HCT116 (cell line): ENCODE measurements at regions not wholly inside any gene's neighbourhood (a gene's known extent, or its start where the extent isn't known, plus 50 kb on each side); places are given as distances from the start of the nearest gene placed in this dataset.

Source experiments
- ATAC-seq: fragments of 200-7000 bp; cut with Tn5 transposase; 2 replicates; pipeline ENCODE4 v1.9.1; 2020; ENCODE audit warnings: mild to moderate bottlenecking, moderate library complexity
- BruUV-seq: library from RNA; stranded (reverse); fragments of 400-500 nt; replicated peaks from 2 replicates; lab custom pipeline; 2021; lab: Mats Ljungman, UMichigan
- CTCF ChIA-PET: fragments of 300-600 bp; sonication (Branson Sonifier 250); formaldehyde crosslinking; loops from one replicate; lab custom pipeline; 2021; ENCODE audit warnings: antibody characterized with exemption; lab: Charles Lee
- POLR2A ChIA-PET: fragments of 300-600, 350-600 bp; sonication (Branson Sonifier 250); formaldehyde crosslinking; loops from one replicate; lab custom pipeline; 2021; ENCODE audit warnings: antibody characterized with exemption; lab: Charles Lee
- RAD21 ChIA-PET, 2 experiments: fragments of 300-600 bp; sonication (Branson Sonifier 250); formaldehyde crosslinking; loops; one replicate each; lab custom pipeline; 2023; ENCODE audit warnings: low total read pairs in 2 of 2; ENCODE audit not compliant: uncharacterized antibody in 2 of 2, unreplicated experiment in 2 of 2, low non-redundant PET in 1 of 2; lab: Charles Lee
- DNase-seq: peaks from one replicate; pipeline ENCODE4 v3.0.0-alpha.2; 2010; ENCODE audit warnings: low read depth, low spot score
- H2AFZ ChIP-seq: fragments of 200-600 bp; shearing (Covaris generic), sonication (generic); 2 replicates; pipeline ENCODE4 v1.6.1; 2017; ENCODE audit warnings: low read depth, mixed run types, mixed read lengths, antibody characterized with exemption, low read length; ENCODE audit not compliant: poor library complexity, severe bottlenecking
- H3K27ac ChIP-seq: 2 replicates; pipeline ENCODE4 v1.5.1; 2012; ENCODE audit warnings: low read depth, low read length
- H3K27me3 ChIP-seq: fragments of 200-600 bp; sonication (generic); 2 replicates; pipeline ENCODE4 v1.6.1; 2016; ENCODE audit warnings: mixed run types, low read length, mixed read lengths; ENCODE audit not compliant: insufficient read depth
- H3K36me3 ChIP-seq, 2 experiments: fragments of 200-500 bp in 1 of 2; fragments of 200-600 bp in 1 of 2; sonication (Bioruptor generic) in 1 of 2; sonication (generic) in 1 of 2; 2 replicates each; pipeline versions ENCODE4 v1.5.1 to v1.6.1; 2014 to 2016; ENCODE audit warnings: low read length in 2 of 2, inconsistent platforms in 1 of 2, mixed read lengths in 1 of 2, mixed run types in 1 of 2; ENCODE audit not compliant: insufficient read depth in 2 of 2, control insufficient read depth in 1 of 2
- H3K4me1 ChIP-seq, 2 experiments: fragments of 200-600 bp in 1 of 2; sonication (generic) in 1 of 2; 2 replicates each; pipeline versions ENCODE4 v1.5.1 to v1.6.1; 2012 to 2017; ENCODE audit warnings: low read length in 2 of 2, inconsistent platforms in 1 of 2, mild to moderate bottlenecking in 1 of 2, mixed read lengths in 1 of 2, mixed run types in 1 of 2, moderate library complexity in 1 of 2; ENCODE audit not compliant: insufficient read depth in 2 of 2, control insufficient read depth in 1 of 2
- H3K4me2 ChIP-seq: fragments of 200-600 bp; sonication (generic); 2 replicates; pipeline ENCODE4 v1.6.1; 2017; ENCODE audit warnings: mixed run types, low read length, mixed read lengths
- H3K4me3 ChIP-seq, 2 experiments: fragments of 200-600 bp in 1 of 2; sonication (generic) in 1 of 2; replicated peaks in 1 of 2; 2 replicates each; pipeline ENCODE4 v1.5.1; 2011 to 2016; ENCODE audit warnings: low read length in 2 of 2, control low read depth in 1 of 2, low read depth in 1 of 2, mild to moderate bottlenecking in 1 of 2, mixed read lengths in 1 of 2, mixed run types in 1 of 2
- H3K79me2 ChIP-seq: fragments of 200-600 bp; sonication (generic); 2 replicates; pipeline ENCODE4 v1.6.1; 2017; ENCODE audit warnings: mild to moderate bottlenecking, mixed run types, low read length, moderate library complexity, mixed read lengths; ENCODE audit not compliant: insufficient read depth
- H3K9ac ChIP-seq: fragments of 200-600 bp; sonication (generic); 2 replicates; pipeline ENCODE4 v1.6.1; 2016; ENCODE audit warnings: low read length, mixed read lengths
- H3K9me2 ChIP-seq: fragments of 200-600 bp; sonication (generic), shearing (Covaris generic); 2 replicates; pipeline ENCODE4 v1.6.1; 2017; ENCODE audit warnings: mixed run types, mild to moderate bottlenecking, moderate library complexity; ENCODE audit not compliant: insufficient read depth
- H3K9me3 ChIP-seq, 2 experiments: fragments of 200-500 bp in 1 of 2; fragments of 200-600 bp in 1 of 2; sonication (Bioruptor generic) in 1 of 2; sonication (generic) in 1 of 2; 2 replicates each; pipeline ENCODE4 v1.6.1; 2014 to 2017; ENCODE audit warnings: low read length in 2 of 2, mixed read lengths in 2 of 2, inconsistent platforms in 1 of 2, low read depth in 1 of 2, mild to moderate bottlenecking in 1 of 2, mixed run types in 1 of 2, moderate library complexity in 1 of 2; ENCODE audit not compliant: control insufficient read depth in 1 of 2, insufficient read depth in 1 of 2
- H4K20me1 ChIP-seq: fragments of 200-600 bp; sonication (generic), shearing (Covaris generic); 2 replicates; pipeline ENCODE4 v1.6.1; 2017; ENCODE audit warnings: mixed run types, mild to moderate bottlenecking, moderate library complexity; ENCODE audit not compliant: insufficient read depth
- ATF3 ChIP-seq: IDR thresholded peaks from 2 replicates; pipeline ENCODE4 v1.6.1; 2012
- ELF1 ChIP-seq: IDR thresholded peaks from 2 replicates; pipeline ENCODE4 v1.6.1; 2012; ENCODE audit warnings: low read depth, borderline replicate concordance
- EZH2 ChIP-seq: fragments of 200-600 bp; sonication (generic); IDR thresholded peaks from 2 replicates; pipeline ENCODE4 v1.6.1; 2017; ENCODE audit warnings: antibody characterized with exemption, mixed run types
- EZH2phosphoT487 ChIP-seq: fragments of 200-600 bp; IDR thresholded peaks from 2 replicates; pipeline ENCODE4 v1.6.1; 2018; ENCODE audit warnings: antibody characterized with exemption, borderline replicate concordance
- FOSL1 ChIP-seq: IDR thresholded peaks from 2 replicates; pipeline ENCODE4 v1.6.1; 2012; ENCODE audit warnings: low read depth
- MAX ChIP-seq: IDR thresholded peaks from 2 replicates; pipeline ENCODE4 v1.6.1; 2012
- POLR2A ChIP-seq: IDR thresholded peaks from 2 replicates; pipeline ENCODE4 v1.7.0; 2011; ENCODE audit warnings: borderline replicate concordance; ENCODE audit not compliant: insufficient read depth, insufficient read length; ENCODE audit errors: extremely low read depth
- POLR2AphosphoS5 ChIP-seq: IDR thresholded peaks from 2 replicates; pipeline ENCODE4 v1.6.1; 2011; ENCODE audit warnings: mild to moderate bottlenecking, low read depth, low read length, moderate library complexity
- RAD21 ChIP-seq: IDR thresholded peaks from 2 replicates; pipeline ENCODE4 v1.6.1; 2012; ENCODE audit warnings: low read depth, mild to moderate bottlenecking
- REST ChIP-seq: IDR thresholded peaks from 2 replicates; pipeline ENCODE4 v1.6.1; 2012; ENCODE audit warnings: low read depth
- SIN3A ChIP-seq: IDR thresholded peaks from 2 replicates; pipeline ENCODE4 v1.6.1; 2012; ENCODE audit warnings: low read depth
- SP1 ChIP-seq: IDR thresholded peaks from 2 replicates; pipeline ENCODE4 v1.6.1; 2012; ENCODE audit warnings: low read depth
- TCF7L2 ChIP-seq: IDR thresholded peaks from 2 replicates; pipeline ENCODE4 v1.7.0; 2011; ENCODE audit warnings: borderline replicate concordance, inconsistent platforms; ENCODE audit not compliant: insufficient read depth, insufficient read length; ENCODE audit errors: extremely low read depth
- YY1 ChIP-seq: IDR thresholded peaks from 2 replicates; pipeline ENCODE4 v1.6.1; 2011; ENCODE audit warnings: low read length, low read depth, moderate library complexity, mild to moderate bottlenecking; ENCODE audit not compliant: insufficient replicate concordance; ENCODE audit errors: extremely low read depth
- ZBTB33 ChIP-seq: IDR thresholded peaks from 2 replicates; pipeline ENCODE4 v1.6.1; 2011; ENCODE audit warnings: mild to moderate bottlenecking, low read length, moderate library complexity; ENCODE audit not compliant: insufficient replicate concordance; ENCODE audit errors: extremely low read depth
- ZFX ChIP-seq: fragments of 450-650 bp; IDR thresholded peaks from 2 replicates; pipeline ENCODE4 v1.6.1; 2017
- intact Hi-C: fragments of 100-400 bp; cut with micrococcal nuclease; formaldehyde crosslinking; loops from 2 replicates; pipeline ENCODE4 v1.10.0; 2022
- TF ChIP-seq, protein P1 (sequence below), 3 experiments: fragments of 200-600 bp in 1 of 3; sonication (generic) in 1 of 3; IDR thresholded peaks in 2 of 3; conservative IDR thresholded peaks in 1 of 3; 2 replicates each; pipeline ENCODE4 v1.5.1; 2012 to 2017; ENCODE audit warnings: low read depth in 2 of 3, low read length in 2 of 3, antibody characterized with exemption in 1 of 3, borderline replicate concordance in 1 of 3, control low read depth in 1 of 3, mild to moderate bottlenecking in 1 of 3, mixed read lengths in 1 of 3, mixed run types in 1 of 3, moderate library complexity in 1 of 3; ENCODE audit not compliant: insufficient read depth in 1 of 3

- ATAC-seq (no peak), DNase-seq (no peak)
- H3K79me2 ChIP-seq, result no peaks in the 10 kb centered on the region
- no peak overlapping the region for H3K4me3 ChIP-seq
- ChIA-PET RAD21 (no interaction called here), CTCF (no interaction called here), POLR2A (no interaction called here)
- no peaks in the 10 kb centered on the region for H3K4me1 ChIP-seq
- H2AFZ ChIP-seq, result no peak overlapping the region
- no peaks in the 10 kb centered on the region for H3K36me3 ChIP-seq
- no peaks in the 10 kb centered on the region for H4K20me1 ChIP-seq
- H3K9ac ChIP-seq, result no peak overlapping the region
- no peak overlapping the region for H3K4me2 ChIP-seq
- BruUV-seq, result no TSS peak
- peaks cover 0 to 12% of the 10 kb centered on the region in 2 experiments; a peak in 1 of 4 replicates for H3K9me3 ChIP-seq
- H3K27ac ChIP-seq, result no peak overlapping the region
- no peaks in the 10 kb centered on the region for H3K27me3 ChIP-seq
- no peaks in the 10 kb centered on the region for H3K9me2 ChIP-seq
- TF ChIP-seq, protein P1, sequence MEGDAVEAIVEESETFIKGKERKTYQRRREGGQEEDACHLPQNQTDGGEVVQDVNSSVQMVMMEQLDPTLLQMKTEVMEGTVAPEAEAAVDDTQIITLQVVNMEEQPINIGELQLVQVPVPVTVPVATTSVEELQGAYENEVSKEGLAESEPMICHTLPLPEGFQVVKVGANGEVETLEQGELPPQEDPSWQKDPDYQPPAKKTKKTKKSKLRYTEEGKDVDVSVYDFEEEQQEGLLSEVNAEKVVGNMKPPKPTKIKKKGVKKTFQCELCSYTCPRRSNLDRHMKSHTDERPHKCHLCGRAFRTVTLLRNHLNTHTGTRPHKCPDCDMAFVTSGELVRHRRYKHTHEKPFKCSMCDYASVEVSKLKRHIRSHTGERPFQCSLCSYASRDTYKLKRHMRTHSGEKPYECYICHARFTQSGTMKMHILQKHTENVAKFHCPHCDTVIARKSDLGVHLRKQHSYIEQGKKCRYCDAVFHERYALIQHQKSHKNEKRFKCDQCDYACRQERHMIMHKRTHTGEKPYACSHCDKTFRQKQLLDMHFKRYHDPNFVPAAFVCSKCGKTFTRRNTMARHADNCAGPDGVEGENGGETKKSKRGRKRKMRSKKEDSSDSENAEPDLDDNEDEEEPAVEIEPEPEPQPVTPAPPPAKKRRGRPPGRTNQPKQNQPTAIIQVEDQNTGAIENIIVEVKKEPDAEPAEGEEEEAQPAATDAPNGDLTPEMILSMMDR (IDR thresholded peaks at IDR 0.05 in 2 of 3, conservative IDR thresholded peaks at IDR 0.05 in 1 of 3; ENCODE audit: borderline replicate concordance in 1 of 3, insufficient read depth in 1 of 3, low read depth in 2 of 3, low read length in 2 of 3), result no peak
- TF ChIP-seq SP1 (no peak), TCF7L2 (no peak), MAX (no peak), EZH2 (no peak), ELF1 (no peak), RAD21 (no peak), POLR2A (no peak), REST (no peak), ZFX (no peak), EZH2phosphoT487 (no peak), ATF3 (no peak), ZBTB33 (no peak), YY1 (no peak), SIN3A (no peak), FOSL1 (no peak), POLR2AphosphoS5 (no peak)
- intact Hi-C loops, result no loop called here
Measured at GRCh38 chr11:92500453-92500852, 275.8 kb downstream of the FAT3 start.
